ENCODE measurements at regions not wholly inside any gene's neighbourhood (a gene's known extent, or its start where the extent isn't known, plus 50 kb on each side); places are given as distances from the start of the nearest gene placed in this dataset.

DNA sequence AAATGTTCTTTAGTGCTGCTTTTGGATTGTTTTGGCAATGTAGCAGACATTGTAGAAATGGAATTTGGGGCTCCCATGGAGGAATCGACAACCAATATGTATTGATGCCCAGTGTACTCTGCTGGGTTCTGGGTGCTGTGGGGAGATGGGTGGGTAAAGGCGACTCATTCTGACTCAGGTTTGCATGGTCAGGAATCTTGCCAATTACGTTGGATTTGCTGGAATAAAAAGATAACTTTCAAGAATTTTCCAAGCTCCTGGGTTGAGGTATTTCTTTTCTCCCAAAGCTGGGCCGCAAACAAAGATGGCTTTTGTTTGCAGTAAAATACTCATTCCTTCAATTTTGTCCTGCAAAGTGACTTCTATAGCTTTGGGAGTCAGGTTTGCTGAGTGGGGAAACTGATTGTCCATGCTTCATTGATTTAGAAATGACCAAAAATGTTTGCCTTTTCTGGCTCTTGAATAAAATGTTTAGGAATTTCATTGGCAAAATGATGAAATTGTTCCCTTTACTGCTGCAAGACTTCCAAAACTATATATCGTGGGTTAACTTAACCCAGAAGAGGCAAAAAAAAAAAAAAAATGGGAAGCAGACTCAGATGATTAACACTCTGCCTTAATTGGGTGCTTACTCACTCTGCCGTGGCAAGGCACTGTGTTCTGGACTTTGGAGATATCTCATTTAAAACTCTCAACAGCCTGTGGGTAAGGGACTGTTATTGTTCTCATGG is 57.0 kb downstream of the RTL9 start:
- Mint-ChIP-seq H3K27ac (ENCODE audit: low read depth, unreplicated experiment) (no peak overlapping the region), H3K4me1 (ENCODE audit: insufficient read depth, unreplicated experiment) (peaks cover 16% of the 10 kb centered on the region), H3K36me3 (ENCODE audit: insufficient read depth, unreplicated experiment) (no peaks in the 10 kb centered on the region), H3K27me3 (ENCODE audit: insufficient read depth, unreplicated experiment) (peaks cover 87% of the 10 kb centered on the region), H3K9me3 (ENCODE audit: unreplicated experiment) (no peaks in the 10 kb centered on the region), H3K4me3 (ENCODE audit: unreplicated experiment) (no peak overlapping the region)
- POLR2A ChIA-PET: no interaction called here
- TF ChIP-seq, protein P1, sequence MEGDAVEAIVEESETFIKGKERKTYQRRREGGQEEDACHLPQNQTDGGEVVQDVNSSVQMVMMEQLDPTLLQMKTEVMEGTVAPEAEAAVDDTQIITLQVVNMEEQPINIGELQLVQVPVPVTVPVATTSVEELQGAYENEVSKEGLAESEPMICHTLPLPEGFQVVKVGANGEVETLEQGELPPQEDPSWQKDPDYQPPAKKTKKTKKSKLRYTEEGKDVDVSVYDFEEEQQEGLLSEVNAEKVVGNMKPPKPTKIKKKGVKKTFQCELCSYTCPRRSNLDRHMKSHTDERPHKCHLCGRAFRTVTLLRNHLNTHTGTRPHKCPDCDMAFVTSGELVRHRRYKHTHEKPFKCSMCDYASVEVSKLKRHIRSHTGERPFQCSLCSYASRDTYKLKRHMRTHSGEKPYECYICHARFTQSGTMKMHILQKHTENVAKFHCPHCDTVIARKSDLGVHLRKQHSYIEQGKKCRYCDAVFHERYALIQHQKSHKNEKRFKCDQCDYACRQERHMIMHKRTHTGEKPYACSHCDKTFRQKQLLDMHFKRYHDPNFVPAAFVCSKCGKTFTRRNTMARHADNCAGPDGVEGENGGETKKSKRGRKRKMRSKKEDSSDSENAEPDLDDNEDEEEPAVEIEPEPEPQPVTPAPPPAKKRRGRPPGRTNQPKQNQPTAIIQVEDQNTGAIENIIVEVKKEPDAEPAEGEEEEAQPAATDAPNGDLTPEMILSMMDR (IDR thresholded peaks at IDR 0.05; ENCODE audit: unreplicated experiment): no peak
- no peak for DNase-seq (ENCODE audit: unreplicated experiment)
- intact Hi-C loops (cut with micrococcal nuclease): loop anchor here (10.0 kb wide), 1 partner anchor 411 kb away; the partner anchor contains the start of gene TMEM164
- CTCF ChIA-PET: interaction anchor here (0.6 to 21.0 kb wide), 9 partner anchors 8 to 505 kb away, joined by 3 to 432 read pairs (median 4); no protein-coding TSS in a partner anchor
- BruUV-seq (replicated peaks): no TSS peak

DNA sequence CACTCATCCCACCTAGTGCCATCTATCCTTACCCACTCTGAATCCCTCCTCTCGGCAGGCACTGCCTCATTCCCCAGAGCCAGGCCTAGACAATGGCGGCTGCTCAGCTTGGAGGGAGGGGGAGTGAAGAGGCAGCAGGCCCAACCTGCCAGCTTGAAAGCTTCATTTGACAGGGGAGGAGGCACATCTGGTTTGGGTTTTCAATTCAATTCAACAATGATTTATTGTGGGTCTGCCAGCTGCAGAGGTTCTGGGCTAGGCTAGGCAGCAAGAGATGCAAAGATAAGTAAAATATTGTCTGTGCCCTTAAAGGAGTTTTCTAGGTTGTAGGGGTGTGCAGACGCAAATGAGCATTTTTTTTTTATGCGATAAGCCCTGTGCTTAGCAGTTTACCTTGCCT is 58.5 kb downstream of the RTL9 start:
- no peaks in the 10 kb centered on the region for H3K36me3 Mint-ChIP-seq (ENCODE audit: insufficient read depth, unreplicated experiment)
- TF ChIP-seq, protein P1 (IDR thresholded peaks at IDR 0.05; ENCODE audit: unreplicated experiment): no peak
- BruUV-seq (replicated peaks): no TSS peak
- ChIA-PET CTCF (interaction anchor here (1.4 to 21.0 kb wide), 5 partner anchors 8 to 827 kb away, joined by 3 to 432 read pairs (median 5); no protein-coding TSS in a partner anchor), POLR2A (no interaction called here)
- intact Hi-C loops (cut with micrococcal nuclease): loop anchor here (10.0 kb wide), 1 partner anchor 412 kb away; the partner anchor contains the start of gene TMEM164
- DNase-seq (ENCODE audit: unreplicated experiment): no peak
- H3K27me3 Mint-ChIP-seq (ENCODE audit: insufficient read depth, unreplicated experiment): peaks cover 89% of the 10 kb centered on the region
- no peak overlapping the region for H3K4me3 Mint-ChIP-seq (ENCODE audit: unreplicated experiment)
- H3K27ac Mint-ChIP-seq (ENCODE audit: low read depth, unreplicated experiment): no peak overlapping the region
- peaks cover 16% of the 10 kb centered on the region for H3K4me1 Mint-ChIP-seq (ENCODE audit: insufficient read depth, unreplicated experiment)
- H3K9me3 Mint-ChIP-seq (ENCODE audit: unreplicated experiment): no peaks in the 10 kb centered on the region

DNA sequence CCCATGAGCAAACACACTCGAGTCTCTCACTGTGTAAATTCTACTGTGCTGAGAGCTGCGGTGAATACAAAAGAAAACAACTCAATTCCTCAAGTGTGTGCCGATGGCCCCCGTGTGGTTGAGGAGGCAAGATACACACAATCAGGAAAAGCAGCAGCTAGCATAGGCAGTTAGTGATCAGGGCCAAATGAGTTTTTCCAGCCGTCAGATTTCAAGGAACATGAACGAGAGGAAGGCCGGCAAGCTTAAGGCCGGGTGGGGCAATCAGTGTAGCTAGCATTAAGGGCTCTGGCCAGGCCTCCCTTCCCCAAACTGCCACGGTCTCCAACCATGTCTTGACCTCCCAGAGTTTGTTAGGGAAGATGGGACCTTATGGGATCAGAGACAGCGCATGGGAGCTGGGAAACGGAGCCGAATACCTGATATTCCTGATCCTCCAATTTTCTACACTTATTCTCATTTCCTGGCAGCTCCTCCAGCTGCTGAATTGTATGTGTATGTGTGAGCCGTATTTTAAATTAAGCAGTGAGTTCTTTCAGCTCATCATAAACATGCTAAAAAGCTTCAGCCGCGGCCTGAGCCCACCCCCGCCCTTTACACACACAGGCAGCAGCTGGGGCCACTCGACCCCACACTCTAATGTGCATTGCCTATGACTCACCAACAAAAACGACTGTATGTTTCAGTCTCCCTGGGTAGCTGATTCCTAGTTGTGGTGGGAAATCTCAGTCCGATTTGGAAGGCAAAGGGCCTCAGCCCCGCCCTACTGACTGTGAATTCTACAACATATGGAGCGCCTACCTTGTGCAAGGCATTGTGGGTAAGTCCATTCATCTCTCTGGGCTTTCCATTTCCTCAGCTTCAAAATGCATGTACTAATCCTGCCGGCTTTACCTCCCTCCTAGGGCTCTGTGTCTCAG is 59.9 kb downstream of the RTL9 start:
- Mint-ChIP-seq H3K4me1 (ENCODE audit: insufficient read depth, unreplicated experiment) (peaks cover 7% of the 10 kb centered on the region), H3K4me3 (ENCODE audit: unreplicated experiment) (no peak overlapping the region), H3K9me3 (ENCODE audit: unreplicated experiment) (no peaks in the 10 kb centered on the region), H3K27ac (ENCODE audit: low read depth, unreplicated experiment) (no peak overlapping the region), H3K27me3 (ENCODE audit: insufficient read depth, unreplicated experiment) (peaks cover 89% of the 10 kb centered on the region), H3K36me3 (ENCODE audit: insufficient read depth, unreplicated experiment) (no peaks in the 10 kb centered on the region)
- no peak for DNase-seq (ENCODE audit: unreplicated experiment)
- intact Hi-C loops (cut with micrococcal nuclease): loop anchor here (10.0 kb wide), 1 partner anchor 414 kb away; the partner anchor contains the start of gene TMEM164
- ChIA-PET POLR2A (interaction anchor here (0.6 kb wide), 3 partner anchors 17 to 490 kb away, joined by 3 to 4 read pairs (median 3); no protein-coding TSS in a partner anchor), CTCF (interaction anchor here (0.6 to 21.0 kb wide), 5 partner anchors 9 to 527 kb away, joined by 3 to 432 read pairs (median 4); no protein-coding TSS in a partner anchor)
- BruUV-seq (replicated peaks): no TSS peak
- TF ChIP-seq, protein P1 (IDR thresholded peaks at IDR 0.05; ENCODE audit: unreplicated experiment): no peak

DNA sequence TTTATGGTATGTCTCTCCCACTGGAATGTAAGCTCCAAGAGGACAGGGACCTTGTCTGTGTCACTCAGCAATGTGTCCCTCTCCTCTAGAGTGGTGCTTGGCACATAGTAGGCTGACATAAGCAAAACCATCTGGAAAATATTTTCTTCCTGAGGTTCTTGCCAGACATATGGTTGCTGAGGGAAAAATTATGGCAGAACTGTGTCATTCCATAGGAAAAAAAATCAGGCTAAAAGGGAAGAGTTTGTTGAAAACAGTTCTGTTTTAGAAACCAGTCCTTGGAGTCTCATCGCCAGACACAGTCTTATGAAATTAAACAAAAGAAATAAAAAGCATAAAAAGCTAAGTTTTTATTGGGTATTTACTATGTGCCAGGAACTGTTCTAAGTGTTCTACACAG is 60.9 kb downstream of the RTL9 start:
- no peak for DNase-seq (ENCODE audit: unreplicated experiment)
- TF ChIP-seq, protein P1 (IDR thresholded peaks at IDR 0.05; ENCODE audit: unreplicated experiment): no peak
- CTCF ChIA-PET: interaction anchor here (1.0 to 21.0 kb wide), 3 partner anchors 10 to 508 kb away, joined by 4 to 432 read pairs (median 35); no protein-coding TSS in a partner anchor
- H3K9me3 Mint-ChIP-seq (ENCODE audit: unreplicated experiment): no peaks in the 10 kb centered on the region
- POLR2A ChIA-PET: no interaction called here
- no peak overlapping the region for H3K27ac Mint-ChIP-seq (ENCODE audit: low read depth, unreplicated experiment)
- no peak overlapping the region for H3K4me3 Mint-ChIP-seq (ENCODE audit: unreplicated experiment)
- intact Hi-C loops (cut with micrococcal nuclease): loop anchor here (10.0 kb wide), 1 partner anchor 415 kb away; the partner anchor contains the start of gene TMEM164
- BruUV-seq (replicated peaks): no TSS peak
- peaks cover 6% of the 10 kb centered on the region for H3K4me1 Mint-ChIP-seq (ENCODE audit: insufficient read depth, unreplicated experiment)
- H3K36me3 Mint-ChIP-seq (ENCODE audit: insufficient read depth, unreplicated experiment): no peaks in the 10 kb centered on the region
- H3K27me3 Mint-ChIP-seq (ENCODE audit: insufficient read depth, unreplicated experiment): peaks cover 89% of the 10 kb centered on the region

All from MCF 10A (cell line).